Bone marrow (tissue), 2 donors: ENCODE measurements at regions not wholly inside any gene's neighbourhood (a gene's known extent, or its start where the extent isn't known, plus 50 kb on each side); places are given as distances from the start of the nearest gene placed in this dataset.
"Not testable (repeated sequence)": the region's sequence is repeated elsewhere in the genome, so short reads cannot be mapped to it uniquely, and the experiment has no call there.

Source experiments
- DNase-seq, 2 donors: peaks; one replicate each; lab custom pipeline; 2025; lab: John Stamatoyannopoulos, UW

GRCh38 chr10:11691319-11691755 is 50.8 kb upstream of the ECHDC3 start:
- no peak for DNase-seq

- DNase-seq = no peak
These were observed 52.0 kb upstream of the ECHDC3 start for GRCh38 chr10:11689945-11690736.

- not testable (repeated sequence) for DNase-seq
These were observed 53.8 kb upstream of the ECHDC3 start for GRCh38 chr10:11688448-11688795.

GRCh38 chr10:11687779-11688447 is 54.3 kb upstream of the ECHDC3 start:
- no peak for DNase-seq

- no peak for DNase-seq
These were observed 54.8 kb upstream of the ECHDC3 start for GRCh38 chr10:11687357-11687771.

GRCh38 chr10:11685787-11686218 is 56.4 kb upstream of the ECHDC3 start:
- peak; percentile 20 to 95 for DNase-seq

- DNase-seq = peak; percentile 37 to 86
These were observed 57.2 kb upstream of the ECHDC3 start for GRCh38 chr10:11684717-11685645.

- not testable (repeated sequence) for DNase-seq
These were observed 57.9 kb upstream of the ECHDC3 start for GRCh38 chr10:11684341-11684716.

- no peak for DNase-seq
These were observed 58.5 kb upstream of the ECHDC3 start for GRCh38 chr10:11683529-11684320.

- DNase-seq = no peak
These were observed 59.3 kb upstream of the ECHDC3 start for GRCh38 chr10:11682851-11683250.

GRCh38 chr10:11682267-11682683 is 59.9 kb upstream of the ECHDC3 start:
- DNase-seq = no peak

GRCh38 chr10:11680496-11680895 is 61.7 kb upstream of the ECHDC3 start:
- DNase-seq = no peak

GRCh38 chr10:11679946-11680345 is 62.2 kb upstream of the ECHDC3 start:
- DNase-seq = no peak

- DNase-seq = no peak
These were observed 63.9 kb upstream of the ECHDC3 start for GRCh38 chr10:11678074-11678793.

GRCh38 chr10:11677480-11677879 is 64.7 kb upstream of the ECHDC3 start:
- no peak for DNase-seq

- peak in 1 of 2 donors; percentile 88 for DNase-seq
These were observed 62.2 kb upstream of the USP6NL start for GRCh38 chr10:11673346-11674280.

- no peak for DNase-seq
These were observed 61.4 kb upstream of the USP6NL start for GRCh38 chr10:11672836-11673235.

- DNase-seq = no peak
These were observed 58.9 kb upstream of the USP6NL start for GRCh38 chr10:11670381-11670780.

GRCh38 chr10:11668847-11669610 is 57.6 kb upstream of the USP6NL start:
- no peak for DNase-seq
